HL-60/S4 treated with retinoic acid at 250 ng/mL for 4 days and 3 days (cell line): ENCODE measurements at regions not wholly inside any gene's neighbourhood (a gene's known extent, or its start where the extent isn't known, plus 50 kb on each side); places are given as distances from the start of the nearest gene placed in this dataset.

Source experiments
- in situ Hi-C: fragments of 300-500 bp; cut with MboI; formaldehyde crosslinking; loops from 2 replicates; pipeline ENCODE4 v1.7.0; 2022; ENCODE audit warnings: low sequenced_read_pairs

DNA sequence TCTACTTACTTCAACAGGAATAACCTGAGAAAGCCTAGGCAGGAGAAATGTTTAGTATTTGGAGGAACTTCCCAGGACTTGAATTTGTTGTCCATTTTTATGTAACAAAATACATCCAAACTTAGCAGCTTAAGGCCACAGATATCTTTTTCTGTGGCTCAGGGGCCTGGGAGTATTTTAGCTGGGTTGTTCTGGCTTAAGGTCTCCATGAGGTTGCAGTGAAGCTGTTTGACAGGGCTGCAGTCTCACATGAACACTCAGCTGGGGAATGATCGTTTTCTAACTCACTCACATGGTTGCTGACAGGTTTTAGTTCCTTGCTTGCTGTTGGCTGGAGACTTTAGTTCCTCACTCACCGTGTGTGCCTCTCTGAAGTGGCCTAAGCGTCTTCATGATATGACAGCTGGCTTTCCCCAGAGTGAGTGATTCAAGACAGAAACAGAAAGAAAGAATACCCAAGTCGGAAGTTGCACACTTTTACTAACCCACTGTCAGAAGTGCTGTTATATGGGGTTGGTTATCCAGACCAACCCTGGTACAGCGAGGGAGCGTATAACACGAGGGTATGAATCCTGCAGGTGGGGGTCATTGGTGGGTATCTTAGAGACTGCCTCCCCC, 229.7 kb upstream of the TBL1XR1 start:
- in situ Hi-C loops, result no loop called here

DNA sequence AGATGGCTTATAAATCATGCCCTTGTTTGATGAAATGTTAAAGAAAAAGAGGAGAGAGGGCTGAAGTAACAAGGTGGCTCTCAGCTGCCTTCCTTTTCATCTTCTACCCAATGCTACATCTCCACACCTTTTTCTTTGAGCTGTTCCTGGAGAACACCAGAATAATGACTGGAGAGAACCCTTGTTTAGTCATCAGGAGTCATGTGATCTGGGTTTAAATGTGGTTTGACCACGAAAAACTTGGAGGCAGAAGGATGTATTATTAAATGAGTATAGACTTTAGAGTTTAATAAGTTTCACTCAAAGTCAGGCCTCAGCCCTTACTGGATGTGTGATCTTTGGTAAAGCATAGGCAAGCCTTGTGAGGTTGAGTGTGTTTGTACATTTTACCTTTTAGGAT, 230.3 kb upstream of the TBL1XR1 start:
- in situ Hi-C loops, result no loop called here

- in situ Hi-C loops, result no loop called here
Observed at GRCh38 chr3:177429079-177429478, 231.8 kb upstream of the TBL1XR1 start.

- in situ Hi-C loops, result no loop called here
Observed at GRCh38 chr3:177429771-177430170, 232.5 kb upstream of the TBL1XR1 start.

DNA sequence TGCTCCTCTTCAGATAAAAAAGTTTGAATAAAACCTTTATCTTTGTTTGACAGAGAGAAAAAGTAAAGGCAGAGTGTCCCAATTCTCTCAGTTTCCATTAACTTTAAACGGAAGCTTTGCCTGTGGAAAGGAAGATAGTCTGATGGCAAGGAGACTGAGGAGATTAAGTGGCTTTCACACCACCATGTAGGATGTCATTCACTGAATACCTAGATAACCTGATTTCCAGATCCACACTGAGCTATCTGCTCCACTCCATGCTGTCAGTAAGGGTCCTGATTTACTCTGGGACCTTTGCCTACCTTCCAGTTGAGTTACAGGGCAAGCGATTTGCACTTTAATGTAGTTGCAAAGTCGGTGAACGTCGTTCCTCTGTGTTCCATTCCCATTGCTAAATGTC, 233.4 kb upstream of the TBL1XR1 start:
- in situ Hi-C loops, result no loop called here

- in situ Hi-C loops, result no loop called here
Observed at GRCh38 chr3:177431525-177432176, 234.4 kb upstream of the TBL1XR1 start.

GRCh38 chr3:177435301-177435700, 238.0 kb upstream of the TBL1XR1 start:
- in situ Hi-C loops, result no loop called here

DNA sequence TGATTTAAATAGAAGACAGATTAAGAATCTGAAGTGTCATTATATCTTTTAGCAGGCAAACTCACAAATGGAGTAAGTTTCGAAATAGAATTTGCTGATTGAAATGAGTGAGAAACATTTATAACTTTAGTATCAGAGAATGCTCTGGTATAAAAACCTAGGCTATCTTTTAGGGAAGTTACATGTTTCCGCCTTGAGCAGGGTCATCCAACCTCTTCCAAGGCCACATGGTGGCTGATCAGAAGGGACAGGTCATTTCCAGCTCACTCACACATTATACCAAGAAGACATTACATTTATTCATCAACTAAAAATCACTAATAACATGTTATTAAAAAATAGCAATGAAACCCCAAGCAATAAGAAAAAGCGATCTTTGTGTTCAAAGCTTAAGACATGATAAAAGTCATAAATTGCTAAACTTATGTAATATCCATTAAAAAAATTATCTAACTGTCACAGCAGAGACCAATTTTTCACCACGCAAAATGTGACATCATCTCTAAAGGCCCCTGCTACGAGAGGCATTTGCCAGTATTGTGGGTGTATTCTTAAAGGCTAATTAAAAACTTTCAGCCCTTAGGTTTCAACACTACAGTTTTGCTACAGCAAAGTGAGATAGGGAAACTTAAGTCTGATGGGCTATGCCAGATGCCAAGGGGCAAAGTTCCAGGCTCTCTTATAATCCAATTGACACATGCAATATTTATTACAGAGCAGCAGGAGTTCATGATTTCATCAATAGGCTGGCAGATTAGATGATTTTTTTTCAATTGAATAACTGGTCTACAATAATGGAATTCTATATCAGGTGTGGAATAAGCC, 240.4 kb upstream of the TBL1XR1 start:
- in situ Hi-C loops, result no loop called here

GRCh38 chr3:177438596-177439220, 241.4 kb upstream of the TBL1XR1 start:
- in situ Hi-C loops, result no loop called here

GRCh38 chr3:177439694-177440269, 242.5 kb upstream of the TBL1XR1 start:
- in situ Hi-C loops, result no loop called here

- in situ Hi-C loops, result no loop called here
Observed at GRCh38 chr3:177440456-177441104, 243.3 kb upstream of the TBL1XR1 start.

GRCh38 chr3:177441276-177441812, 244.1 kb upstream of the TBL1XR1 start:
- in situ Hi-C loops, result no loop called here

- in situ Hi-C loops, result no loop called here
Observed at GRCh38 chr3:177441813-177442646, 244.7 kb upstream of the TBL1XR1 start.

DNA sequence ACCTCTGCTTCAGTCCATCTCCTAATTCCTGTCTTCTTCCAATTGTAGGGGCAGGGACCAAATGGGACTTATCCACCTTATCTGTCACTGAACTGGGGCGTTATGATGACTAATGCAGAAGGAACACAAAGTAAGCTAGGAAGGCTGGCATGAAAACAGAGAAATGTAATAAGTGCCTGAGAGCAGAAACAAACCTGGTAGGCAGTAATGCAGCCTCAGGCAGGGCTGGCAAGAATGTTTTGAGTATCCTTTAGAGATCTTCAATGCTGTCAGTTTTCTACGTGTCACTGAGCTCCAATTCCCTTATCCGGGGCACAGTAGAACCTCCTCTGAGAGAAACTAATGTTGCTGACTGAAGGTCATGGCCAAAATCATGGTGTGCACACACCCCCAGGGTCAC, 246.2 kb upstream of the TBL1XR1 start:
- in situ Hi-C loops, result no loop called here

DNA sequence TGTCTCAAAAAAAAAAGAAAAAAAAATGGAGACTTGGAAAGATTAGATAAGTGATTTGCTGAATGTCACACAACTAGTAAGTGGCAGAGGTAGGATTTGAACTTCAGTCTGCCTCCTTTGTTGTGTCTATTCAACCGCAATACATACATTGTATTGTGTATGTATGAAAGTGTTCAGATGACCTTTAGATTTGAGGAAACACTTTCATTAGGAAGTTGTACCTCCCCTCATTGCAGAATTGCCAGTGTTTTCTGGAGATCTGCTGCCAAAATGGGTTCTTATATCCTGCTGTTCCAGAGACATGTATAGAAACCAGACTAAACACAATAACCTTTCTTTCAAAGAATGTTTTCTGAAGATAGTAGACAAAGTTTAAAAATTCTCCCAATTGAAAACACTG, 247.4 kb upstream of the TBL1XR1 start:
- in situ Hi-C loops, result no loop called here

GRCh38 chr3:177445549-177445948, 248.3 kb upstream of the TBL1XR1 start:
- in situ Hi-C loops, result no loop called here

- in situ Hi-C loops, result no loop called here
Observed at GRCh38 chr3:177446165-177446601, 248.9 kb upstream of the TBL1XR1 start.

DNA sequence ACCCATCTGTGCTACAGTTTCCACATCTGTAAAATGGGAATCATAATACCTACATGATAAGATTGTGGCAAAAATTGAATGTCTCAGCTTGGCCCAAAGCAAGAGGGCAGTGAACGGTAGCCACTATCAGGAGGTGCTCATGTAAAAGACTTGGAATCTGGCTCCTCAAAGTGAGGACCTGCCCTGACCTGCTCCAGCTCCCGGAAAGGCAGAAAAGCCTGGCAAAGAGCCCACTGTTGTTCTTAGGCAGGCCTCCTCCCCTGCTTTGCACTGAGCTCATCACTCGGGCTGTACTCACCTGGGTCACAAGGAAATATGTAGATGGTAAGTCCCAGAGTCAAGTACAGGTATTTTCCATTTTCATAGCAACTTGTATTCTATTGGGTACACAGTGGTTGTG, 250.7 kb upstream of the TBL1XR1 start:
- in situ Hi-C loops, result no loop called here

DNA sequence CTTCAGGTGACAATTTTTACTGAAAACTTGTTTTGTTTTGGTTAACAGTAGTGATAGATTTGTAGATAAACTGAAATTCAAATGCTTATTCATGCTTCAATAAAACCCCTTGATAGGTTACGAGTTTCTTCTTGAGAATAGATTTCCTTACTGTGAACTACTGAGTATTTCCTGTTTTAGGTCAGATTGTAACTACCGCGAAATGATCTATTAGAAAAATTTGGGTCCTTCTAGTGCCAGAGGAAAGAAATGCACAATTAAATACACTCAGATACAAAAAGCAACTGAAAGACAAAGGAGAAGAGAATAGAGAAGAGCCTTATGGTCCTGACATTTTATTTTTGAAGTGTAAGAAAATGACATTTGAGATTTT, 251.7 kb upstream of the TBL1XR1 start:
- in situ Hi-C loops, result no loop called here
